GM18909 (cell line): ENCODE measurements at regions not wholly inside any gene's neighbourhood (a gene's known extent, or its start where the extent isn't known, plus 50 kb on each side); places are given as distances from the start of the nearest gene placed in this dataset.
"Not testable (repeated sequence)": the region's sequence is repeated elsewhere in the genome, so short reads cannot be mapped to it uniquely, and the experiment has no call there.

Experiments
- ATAC-seq: cut with Tn5 transposase; IDR thresholded peaks from one replicate; pipeline ENCODE4 v1.9.1; 2021; ENCODE audit warnings: mild to moderate bottlenecking; ENCODE audit not compliant: unreplicated experiment, poor library complexity

DNA sequence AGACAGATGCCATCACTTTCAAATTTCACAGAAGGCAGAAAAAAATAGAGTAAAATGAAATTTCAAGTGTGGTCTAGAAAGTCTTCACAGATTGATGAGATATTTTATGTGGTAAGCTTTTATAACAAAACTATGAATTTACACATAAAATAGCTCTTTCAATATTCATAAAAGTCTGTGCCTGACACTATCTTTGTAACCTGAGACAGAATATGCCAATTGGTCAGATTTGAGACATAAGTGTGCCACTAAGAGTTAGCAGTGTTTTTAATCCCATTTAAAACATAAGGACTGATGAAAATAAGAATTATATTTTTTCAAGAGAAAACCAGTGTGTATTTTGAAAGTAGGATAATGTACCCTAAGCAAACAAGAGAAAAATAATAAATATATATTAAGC is 769.5 kb upstream of the LUZP2 start:
- no peak for ATAC-seq

DNA sequence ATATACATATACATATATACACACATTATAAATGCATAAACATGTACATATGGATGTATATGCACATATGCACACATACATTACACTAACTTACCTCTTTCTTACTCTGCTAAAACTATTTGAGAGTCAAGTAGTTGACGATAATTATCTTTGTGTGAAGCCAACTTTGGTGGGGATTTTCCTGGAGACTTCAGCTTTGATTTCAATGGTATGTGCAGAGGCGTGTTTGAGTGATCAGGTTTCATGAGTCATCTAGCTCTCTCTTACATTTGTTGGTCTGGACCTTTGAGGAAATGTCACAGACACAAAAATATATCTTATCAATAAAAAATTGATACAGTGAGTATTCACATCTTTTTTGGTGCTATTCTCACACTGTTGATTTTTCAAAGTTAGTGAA is 769.1 kb upstream of the LUZP2 start:
- no peak for ATAC-seq

GRCh38 chr11:23729088-23729487 is 767.8 kb upstream of the LUZP2 start:
- ATAC-seq = no peak

DNA sequence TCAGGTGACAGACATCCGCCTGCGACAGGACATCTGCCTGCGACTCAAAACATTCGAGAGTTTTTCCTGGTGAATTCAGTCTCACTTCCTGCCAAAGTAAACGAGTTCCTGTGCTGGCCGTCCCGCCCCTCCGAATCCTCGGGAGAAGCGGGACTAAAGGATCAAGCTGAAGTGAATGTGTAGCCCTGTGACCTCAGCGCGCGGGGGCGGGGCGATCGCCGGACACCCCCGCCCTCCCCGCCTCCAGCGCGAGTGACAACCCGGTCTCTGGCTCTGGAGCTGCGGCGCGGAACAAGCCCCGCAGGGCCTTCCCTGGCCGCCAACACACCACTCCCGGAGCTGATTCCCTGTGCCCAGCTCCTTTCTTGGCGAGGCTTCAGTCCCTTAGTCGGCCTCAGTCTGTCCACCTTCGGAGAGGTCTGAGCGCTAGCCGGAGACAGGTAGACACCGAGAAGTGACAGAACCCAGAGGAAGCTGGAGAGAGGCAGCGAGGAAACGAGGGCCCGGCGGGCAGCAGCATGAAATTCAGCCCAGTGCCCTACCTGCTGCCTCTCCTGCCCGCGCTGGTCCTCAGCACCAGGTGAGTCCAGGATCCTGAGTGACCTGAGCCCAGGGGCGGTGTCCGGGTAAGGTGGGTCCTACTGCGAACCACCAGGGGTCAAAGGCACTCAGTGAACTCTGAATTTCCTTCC is 766.4 kb upstream of the LUZP2 start:
- ATAC-seq = no peak

DNA sequence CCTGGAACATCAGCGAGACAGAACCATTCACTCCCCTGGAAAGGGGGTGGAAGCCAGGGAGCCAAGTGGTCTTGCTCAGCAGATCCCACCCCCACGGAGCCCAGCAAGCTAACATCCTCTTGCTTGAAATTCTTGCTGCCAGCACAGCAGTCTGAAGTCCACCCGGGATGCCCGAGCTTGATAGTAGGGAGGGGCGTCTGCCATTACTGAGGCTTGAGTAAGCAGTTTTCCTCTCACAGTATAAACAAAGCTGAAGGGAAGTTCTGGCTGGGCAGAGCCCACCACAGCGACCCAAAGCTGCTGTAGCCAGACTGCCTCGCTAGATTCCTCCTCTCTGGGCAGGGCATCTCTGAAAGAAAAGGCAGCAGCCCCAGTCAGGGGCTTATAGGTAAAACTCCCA is 764.8 kb upstream of the LUZP2 start:
- ATAC-seq = no peak

DNA sequence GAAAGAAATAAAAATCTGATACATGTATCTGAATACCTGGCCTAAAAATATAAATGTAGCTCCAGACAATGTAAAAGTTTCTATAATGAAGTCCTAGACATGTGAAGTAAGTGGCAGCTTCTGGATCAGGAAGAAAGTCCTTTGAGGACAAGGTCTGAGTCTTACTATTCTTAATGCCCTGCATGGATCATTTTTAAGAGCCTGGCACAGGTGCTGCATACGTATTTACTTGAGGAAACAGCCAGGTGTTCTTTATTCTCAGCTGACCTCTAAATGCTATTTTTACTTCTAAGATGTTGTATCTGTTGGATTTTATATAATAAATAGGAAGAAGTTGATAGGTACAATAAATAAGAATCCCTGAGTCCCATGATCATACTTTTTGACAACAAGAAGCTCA is 750.0 kb upstream of the LUZP2 start:
- no peak for ATAC-seq

- ATAC-seq = no peak
Observed at GRCh38 chr11:23749762-23750430, 747.0 kb upstream of the LUZP2 start.

DNA sequence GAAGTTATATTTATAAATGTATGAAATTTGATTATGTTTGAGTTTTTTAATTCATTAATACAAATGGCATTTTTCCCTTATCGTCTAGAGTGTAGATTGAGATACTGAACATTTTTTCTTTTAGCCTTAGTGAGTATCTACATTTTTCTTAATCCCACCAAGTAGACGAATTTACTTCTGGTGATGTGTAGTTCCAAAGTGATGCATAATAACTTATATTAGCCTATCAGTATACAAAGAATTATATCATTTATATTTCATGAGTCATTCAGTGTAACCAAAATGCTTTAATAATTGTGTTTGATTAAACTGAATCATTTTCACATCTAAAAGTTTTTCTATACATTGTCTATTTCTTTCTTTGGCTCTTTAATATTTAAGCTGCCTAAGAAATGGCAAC is 745.6 kb upstream of the LUZP2 start:
- ATAC-seq = no peak

DNA sequence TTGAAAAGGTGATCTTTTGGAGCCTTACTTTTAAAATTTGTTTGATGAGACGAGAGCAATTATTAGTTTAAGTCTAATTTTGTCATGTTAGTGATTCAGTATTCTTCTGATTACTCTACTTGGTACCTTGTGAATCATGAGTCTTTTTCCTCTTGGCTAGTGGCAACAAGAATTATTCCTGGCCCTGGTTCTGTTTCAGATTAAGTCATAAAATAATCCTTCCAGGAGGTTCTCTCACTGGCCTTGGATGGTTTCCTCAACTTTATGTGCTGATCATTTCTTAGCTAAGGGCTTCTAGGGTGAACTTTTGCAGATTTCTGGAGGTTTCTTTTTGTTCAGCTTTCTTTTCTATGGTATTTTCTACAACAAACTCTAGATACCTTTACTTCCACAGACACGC is 741.8 kb upstream of the LUZP2 start:
- ATAC-seq = no peak

DNA sequence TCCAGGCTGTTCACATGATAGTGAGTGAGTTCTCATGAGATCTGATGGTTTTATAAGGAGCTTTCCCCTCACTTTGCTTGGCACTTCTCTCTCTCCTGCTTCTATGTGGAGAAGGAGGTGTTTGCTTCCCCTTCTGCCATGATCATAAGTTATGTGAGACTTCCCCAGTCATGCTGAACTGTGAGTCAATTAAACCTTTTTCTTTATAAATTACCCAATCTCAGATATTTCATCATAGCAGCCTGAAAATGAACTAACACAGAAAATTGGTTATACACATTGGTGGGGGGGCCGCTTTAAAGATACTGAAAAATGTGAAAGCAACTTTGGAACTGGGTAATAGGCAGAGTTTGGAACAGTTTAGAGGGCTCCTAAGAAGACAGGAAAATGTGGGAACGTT is 741.1 kb upstream of the LUZP2 start:
- no peak for ATAC-seq

- no peak for ATAC-seq
Observed at GRCh38 chr11:23759489-23759888, 737.4 kb upstream of the LUZP2 start.

GRCh38 chr11:23764286-23764685 is 732.6 kb upstream of the LUZP2 start:
- ATAC-seq = no peak

- ATAC-seq = no peak
Observed at GRCh38 chr11:23765682-23766252, 731.1 kb upstream of the LUZP2 start.

DNA sequence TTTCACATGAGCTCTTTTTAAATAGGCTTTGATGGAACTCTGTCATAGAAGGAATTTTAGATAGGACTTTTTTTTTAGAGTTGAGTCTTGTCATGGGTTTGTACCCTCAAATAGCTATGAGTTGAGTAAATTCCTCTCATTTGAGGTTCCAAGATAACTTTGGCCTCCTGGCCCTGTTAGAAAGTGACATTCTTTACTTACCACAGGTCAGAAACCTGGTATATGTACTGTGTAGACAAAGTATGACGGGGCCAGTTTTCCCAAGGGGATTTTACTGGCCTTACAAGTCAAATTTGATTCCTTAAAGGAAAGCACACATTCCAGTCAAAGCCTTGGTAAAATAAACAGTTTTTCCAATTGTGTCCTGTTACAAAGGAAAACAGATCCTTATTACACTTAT is 729.3 kb upstream of the LUZP2 start:
- ATAC-seq = no peak

- no peak for ATAC-seq
Observed at GRCh38 chr11:23769214-23769613, 727.6 kb upstream of the LUZP2 start.

GRCh38 chr11:23772081-23772480 is 724.8 kb upstream of the LUZP2 start:
- no peak for ATAC-seq

- ATAC-seq = no peak
Observed at GRCh38 chr11:23778971-23779370, 717.9 kb upstream of the LUZP2 start.

DNA sequence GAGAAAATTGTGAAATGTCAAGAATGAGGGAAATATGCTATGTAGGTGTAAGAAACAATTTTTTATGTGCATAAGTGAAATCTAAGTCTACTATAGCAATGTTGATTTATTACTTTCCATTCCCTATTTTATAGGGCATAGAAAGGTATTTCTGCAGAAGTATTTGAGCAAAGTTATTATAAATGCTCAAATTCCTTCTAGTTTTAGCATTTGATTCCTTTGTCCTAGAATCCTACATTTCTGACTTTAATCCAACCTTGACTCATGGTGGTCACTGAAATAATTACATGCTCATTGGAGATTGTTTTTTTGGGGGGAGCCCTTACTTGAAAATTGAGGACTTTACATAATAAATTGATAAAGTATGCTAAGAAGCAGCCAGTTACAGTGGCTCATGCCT is 716.6 kb upstream of the LUZP2 start:
- no peak for ATAC-seq

- ATAC-seq = no peak
Observed at GRCh38 chr11:23781803-23782560, 714.9 kb upstream of the LUZP2 start.

DNA sequence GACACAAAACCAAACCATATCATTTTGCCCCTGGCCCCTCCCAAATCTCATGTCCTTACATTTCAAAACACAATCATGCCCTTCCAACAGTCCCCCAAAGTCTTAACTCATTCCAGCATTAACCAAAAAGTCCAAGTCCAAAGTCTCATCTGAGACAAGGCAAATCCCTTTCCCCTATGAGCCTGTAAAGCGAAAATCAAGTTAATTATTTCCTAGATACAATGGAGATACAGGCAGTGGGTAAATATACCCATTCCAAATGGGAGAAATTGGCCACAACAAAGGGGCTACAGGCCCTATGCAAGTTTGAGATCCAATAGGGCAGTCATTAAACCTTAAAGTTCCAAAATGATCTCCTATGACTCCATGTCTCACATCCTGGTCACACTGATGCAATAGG is 709.9 kb upstream of the LUZP2 start:
- ATAC-seq = not testable (repeated sequence)

- ATAC-seq = no peak
Observed at GRCh38 chr11:23789200-23789853, 707.5 kb upstream of the LUZP2 start.
